ENCODE measurements at regions not wholly inside any gene's neighbourhood (a gene's known extent, or its start where the extent isn't known, plus 50 kb on each side); places are given as distances from the start of the nearest gene placed in this dataset.

- no peak for DNase-seq (ENCODE audit: low read depth in 2 of 2)
Observed at GRCh38 chr3:152053866-152054265, 180.4 kb downstream of the SUCNR1 start.

DNA sequence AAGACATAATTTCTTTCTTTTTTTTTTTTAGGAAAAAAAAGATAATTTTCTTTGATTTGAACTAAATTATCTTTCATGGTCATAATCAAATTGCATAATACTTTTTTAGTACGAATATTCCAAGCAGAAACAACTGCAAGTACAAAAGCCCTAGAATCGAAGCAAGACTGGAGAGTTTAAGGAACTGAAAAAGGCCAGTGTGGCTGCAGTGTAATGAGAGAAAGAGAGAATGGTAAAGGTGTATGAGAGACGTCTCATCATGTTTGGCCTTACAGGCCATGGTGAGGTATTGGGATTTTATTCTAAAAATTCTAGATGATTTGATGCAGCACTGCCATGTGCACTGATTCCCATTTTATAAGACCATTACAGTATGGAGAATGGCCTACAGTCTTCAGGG lies 180.9 kb downstream of the SUCNR1 start:
- DNase-seq (ENCODE audit: low read depth in 2 of 2), result no peak

DNA sequence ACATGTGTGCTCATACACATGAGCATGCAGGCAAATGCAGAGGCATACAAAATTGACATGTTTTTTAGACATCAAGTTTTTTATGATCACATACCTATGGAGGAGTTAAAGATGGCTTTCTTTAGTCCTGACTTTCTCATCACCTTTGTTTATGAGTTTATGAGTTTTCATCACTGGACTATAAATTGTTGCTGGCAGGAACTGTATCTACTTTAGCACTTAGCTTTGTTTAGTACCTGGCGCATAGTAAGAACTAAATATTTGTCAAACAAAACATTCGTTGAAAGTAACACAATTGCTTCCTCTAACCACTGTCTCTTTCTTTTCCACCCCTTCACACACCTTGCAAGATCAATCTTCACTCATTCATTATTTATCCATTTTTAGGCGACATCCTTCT lies 182.6 kb downstream of the SUCNR1 start:
- no peak for DNase-seq (ENCODE audit: low read depth in 2 of 2)

DNA sequence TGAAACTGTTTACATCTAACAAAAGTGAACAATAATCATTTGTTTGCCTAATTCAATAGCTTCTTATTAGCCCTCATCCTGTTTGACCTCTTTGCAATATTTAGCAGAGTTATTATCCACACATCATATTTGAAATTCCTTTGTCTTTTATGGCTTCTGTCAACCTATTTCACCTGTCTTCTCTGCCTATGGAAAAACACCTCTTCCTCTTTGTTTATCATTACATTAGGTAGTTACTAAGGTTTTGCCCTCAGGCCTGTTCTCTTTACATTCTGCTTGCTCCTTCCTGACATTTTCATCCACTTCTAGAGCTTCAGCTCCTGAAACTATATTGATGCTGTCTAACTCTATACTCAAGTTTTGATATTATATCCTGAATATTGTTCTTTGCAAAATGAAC lies 183.0 kb downstream of the SUCNR1 start:
- no peak for DNase-seq (ENCODE audit: low read depth in 2 of 2)

GRCh38 chr3:152056987-152057386 lies 183.5 kb downstream of the SUCNR1 start:
- DNase-seq (ENCODE audit: low read depth in 2 of 2), result no peak

- DNase-seq (ENCODE audit: low read depth in 2 of 2), result no peak
Observed at GRCh38 chr3:152058856-152059255, 185.4 kb downstream of the SUCNR1 start.

GRCh38 chr3:152060701-152061100 lies 187.3 kb downstream of the SUCNR1 start:
- no peak for DNase-seq (ENCODE audit: low read depth in 2 of 2)

- DNase-seq (ENCODE audit: low read depth in 2 of 2), result no peak
Observed at GRCh38 chr3:152061296-152061695, 187.9 kb downstream of the SUCNR1 start.

DNA sequence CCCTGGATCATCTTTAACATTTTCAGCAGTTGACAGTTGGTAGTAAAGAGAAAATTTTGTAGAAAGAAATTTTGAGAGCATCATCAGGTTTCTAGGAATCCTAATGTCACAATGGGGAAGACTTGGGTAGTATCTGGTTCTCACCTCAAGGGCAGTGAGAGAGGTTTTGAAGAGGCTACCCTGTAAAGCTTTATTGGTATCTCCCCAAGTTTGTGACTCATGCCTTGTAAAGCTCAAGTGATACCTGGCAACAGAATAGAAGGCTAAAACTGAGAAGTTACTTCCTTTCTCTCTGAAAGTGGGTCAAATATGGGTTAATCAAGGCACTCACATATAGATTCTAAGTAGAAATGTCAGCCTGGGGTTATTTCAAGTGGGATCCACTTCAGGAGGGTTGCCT lies 196.4 kb downstream of the SUCNR1 start:
- DNase-seq (ENCODE audit: low read depth in 2 of 2), result no peak

- no peak for DNase-seq (ENCODE audit: low read depth in 2 of 2)
Observed at GRCh38 chr3:152071315-152071714, 197.4 kb upstream of the MBNL1 start.

- DNase-seq (ENCODE audit: low read depth in 2 of 2), result no peak
Observed at GRCh38 chr3:152071924-152072323, 196.8 kb upstream of the MBNL1 start.

DNA sequence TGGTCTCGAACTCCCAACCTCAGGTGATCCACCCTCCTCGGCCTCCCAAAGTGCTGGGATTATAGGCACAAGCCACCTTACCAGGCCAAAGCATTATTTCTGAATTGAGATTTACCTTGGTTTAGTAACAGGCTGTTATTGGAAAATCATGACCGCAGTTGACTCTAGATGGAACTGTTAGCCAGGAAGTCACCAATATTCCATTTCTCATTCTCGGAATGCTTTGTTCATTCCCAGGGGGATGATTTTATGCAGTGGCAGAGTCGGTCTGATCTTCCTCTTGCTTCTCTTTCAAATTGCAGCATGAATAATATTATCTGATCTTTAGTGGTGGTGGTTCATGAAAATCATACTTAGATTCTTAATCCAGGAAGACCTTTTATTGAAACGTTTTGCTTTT lies 195.5 kb upstream of the MBNL1 start:
- no peak for DNase-seq (ENCODE audit: low read depth in 2 of 2)

DNA sequence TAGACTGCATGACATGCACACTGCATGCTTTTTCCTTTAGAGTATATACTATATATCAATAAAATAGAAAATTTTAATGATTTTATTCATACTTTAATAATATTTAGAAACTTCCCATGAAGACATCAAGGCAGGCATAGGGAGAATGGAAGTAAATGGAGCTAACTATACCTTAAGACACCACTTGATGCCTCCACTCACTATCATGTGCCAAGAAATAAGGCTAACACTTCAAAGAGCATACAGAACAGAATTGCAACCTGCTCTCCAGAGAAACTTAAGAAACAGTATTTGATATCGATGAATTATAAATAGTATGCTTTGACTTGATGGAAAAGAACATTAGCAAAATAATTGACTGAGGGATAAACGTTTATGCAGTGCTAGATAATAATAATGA lies 192.6 kb upstream of the MBNL1 start:
- no peak for DNase-seq (ENCODE audit: low read depth in 2 of 2)

DNA sequence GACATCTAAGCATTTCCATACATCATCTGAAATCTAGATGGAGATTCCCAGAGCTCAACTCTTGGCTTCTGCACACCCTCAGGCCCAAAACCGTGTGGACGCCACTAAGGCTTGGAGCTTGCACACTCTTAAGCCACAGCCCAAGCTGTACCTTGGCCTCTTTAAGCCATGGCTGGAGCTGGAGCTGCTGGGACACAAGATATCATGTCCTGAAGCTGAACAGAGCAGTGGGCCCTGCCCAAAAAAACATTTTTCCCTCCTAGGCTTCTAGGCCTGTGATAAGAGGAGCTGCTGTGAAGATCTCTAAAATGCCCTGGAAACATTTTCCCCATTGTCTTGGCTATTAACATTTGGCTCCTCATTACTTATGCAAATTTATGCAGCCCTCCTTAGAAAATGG lies 188.7 kb upstream of the MBNL1 start:
- no peak for DNase-seq (ENCODE audit: low read depth in 2 of 2)

DNA sequence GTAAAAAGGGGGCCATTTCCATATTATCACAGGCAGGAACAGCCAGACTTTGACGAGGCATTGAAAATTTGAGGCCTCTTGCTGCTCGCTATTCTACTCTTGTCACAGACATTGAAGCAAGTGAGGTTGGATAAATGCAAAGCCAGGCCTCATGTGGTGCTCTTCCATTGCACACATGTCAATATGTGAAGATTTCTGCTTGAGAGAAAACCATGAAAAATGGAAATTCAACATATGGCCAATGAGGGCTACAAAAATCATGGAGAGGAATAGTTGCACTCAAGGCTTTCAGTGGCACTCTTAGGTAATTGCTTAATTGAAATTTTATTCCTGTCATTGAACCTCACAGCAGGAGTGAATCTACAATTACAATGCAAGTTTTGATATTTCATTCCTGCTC lies 185.6 kb upstream of the MBNL1 start:
- no peak for DNase-seq (ENCODE audit: low read depth in 2 of 2)

DNA sequence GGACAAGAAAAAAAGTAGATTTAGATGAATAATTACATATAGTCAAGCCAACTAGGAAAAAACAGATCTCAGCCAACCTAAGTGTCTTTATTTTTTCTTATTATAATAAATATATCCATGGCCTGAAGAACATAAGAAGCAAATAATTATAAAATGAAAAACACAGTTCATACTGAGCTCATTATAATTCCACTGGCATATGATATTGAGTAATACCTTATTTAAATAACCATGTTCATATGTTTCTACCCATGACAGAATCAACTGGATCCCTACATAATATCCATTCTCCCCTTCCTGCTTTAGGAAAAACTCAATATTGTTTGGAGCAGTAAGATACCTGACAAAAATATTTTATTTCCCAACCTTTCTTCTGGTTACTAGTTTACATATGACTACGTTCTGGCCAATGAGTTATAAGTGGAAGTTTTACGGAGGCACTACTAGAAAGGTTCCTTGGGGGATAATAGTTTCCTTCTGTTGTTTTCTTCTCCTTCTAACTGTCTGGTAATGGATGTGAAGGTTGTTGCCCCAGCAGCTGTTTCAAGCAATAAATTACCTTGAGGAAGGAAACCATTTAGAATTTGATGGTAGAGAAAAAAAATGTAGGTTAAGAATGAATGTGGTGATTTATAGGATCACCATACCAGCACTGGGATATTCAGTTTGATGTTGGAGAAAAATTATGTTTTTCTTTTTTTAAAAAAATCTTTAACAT lies 184.1 kb upstream of the MBNL1 start:
- DNase-seq (ENCODE audit: low read depth in 2 of 2), result no peak

DNA sequence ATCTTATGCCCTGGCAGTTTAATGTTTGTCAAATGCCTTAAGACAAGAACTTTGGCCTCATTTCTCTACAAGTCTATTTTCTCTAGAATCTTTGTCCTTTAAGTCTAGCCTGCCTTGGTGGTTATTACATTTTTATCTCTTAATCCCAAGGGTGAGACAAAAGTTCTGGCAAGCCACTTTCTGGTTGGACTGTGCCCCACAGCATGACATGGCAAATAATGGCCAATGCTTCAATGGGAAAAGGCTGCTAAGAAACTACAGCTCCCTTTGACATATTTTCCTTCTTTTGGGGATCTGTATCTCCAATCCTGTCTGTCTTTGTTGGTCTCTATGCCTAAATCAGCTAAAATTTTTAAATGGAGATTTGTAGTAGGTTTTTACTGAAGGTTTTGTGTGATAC lies 181.6 kb upstream of the MBNL1 start:
- no peak for DNase-seq (ENCODE audit: low read depth in 2 of 2)

- DNase-seq (ENCODE audit: low read depth in 2 of 2), result no peak
Observed at GRCh38 chr3:152089528-152089927, 179.2 kb upstream of the MBNL1 start.

GRCh38 chr3:152091725-152092124 lies 177.0 kb upstream of the MBNL1 start:
- no peak for DNase-seq (ENCODE audit: low read depth in 2 of 2)

GRCh38 chr3:152093901-152094300 lies 174.8 kb upstream of the MBNL1 start:
- DNase-seq (ENCODE audit: low read depth in 2 of 2), result no peak

GRCh38 chr3:152094406-152094805 lies 174.3 kb upstream of the MBNL1 start:
- no peak for DNase-seq (ENCODE audit: low read depth in 2 of 2)

GRCh38 chr3:152095472-152095871 lies 173.3 kb upstream of the MBNL1 start:
- DNase-seq (ENCODE audit: low read depth in 2 of 2), result no peak

- no peak for DNase-seq (ENCODE audit: low read depth in 2 of 2)
Observed at GRCh38 chr3:152096280-152096906, 172.3 kb upstream of the MBNL1 start.

- no peak for DNase-seq (ENCODE audit: low read depth in 2 of 2)
Observed at GRCh38 chr3:152097120-152097519, 171.6 kb upstream of the MBNL1 start.

Data from stimulated activated CD4-positive, alpha-beta T cell treated with anti-CD3 and anti-CD28 coated beads, Interleukin-15, amount 100 ng/mL, for 48 hours (primary cell).